ENCODE measurements at regions not wholly inside any gene's neighbourhood (a gene's known extent, or its start where the extent isn't known, plus 50 kb on each side); places are given as distances from the start of the nearest gene placed in this dataset.

DNA sequence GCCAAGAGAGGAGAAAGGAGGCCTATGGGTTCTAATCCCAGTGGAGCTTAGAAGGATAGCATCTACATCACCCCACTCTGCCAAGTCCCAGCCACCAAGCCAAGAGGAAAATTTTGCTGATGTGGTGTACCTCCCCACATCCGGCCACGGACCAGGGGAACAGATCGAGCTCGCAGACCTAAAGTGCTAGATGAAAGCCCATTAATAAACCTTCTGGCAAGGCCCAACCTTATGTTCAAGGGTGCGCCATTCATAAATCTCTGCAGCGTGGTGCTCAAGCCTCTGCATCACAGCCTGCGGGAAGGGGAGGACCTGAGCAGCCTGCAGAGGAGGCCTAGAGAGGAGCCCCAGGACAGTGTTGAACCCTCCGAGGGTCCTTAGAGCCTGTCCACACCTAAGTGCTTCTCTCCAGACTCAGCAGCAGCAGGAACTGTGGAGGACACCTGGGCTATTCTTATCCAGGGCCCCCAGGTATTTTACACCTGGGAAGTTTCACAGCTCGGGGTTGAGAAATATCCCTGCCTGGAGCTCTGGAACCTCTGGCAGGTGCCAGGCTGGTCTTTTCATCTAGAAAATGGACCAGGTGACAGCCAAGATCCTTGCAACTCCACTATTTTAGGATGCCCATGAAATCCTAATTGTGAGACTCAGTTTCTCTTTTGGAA is 68.0 kb downstream of the MRPL46 start:
- Histone ChIP-seq H4K20me1 (replicated peaks in 1 of 2; ENCODE audit: control insufficient read depth in 1 of 2, insufficient read depth in 2 of 2, low read length in 2 of 2) (no peaks in the 10 kb centered on the region), H3K23me2 (ENCODE audit: low read depth, low read length) (no peaks in the 10 kb centered on the region), H3K56ac (replicated peaks; ENCODE audit: insufficient read length, low read depth, low read length) (no peak overlapping the region), H2BK120ac (replicated peaks; ENCODE audit: low read depth, low read length) (no peak overlapping the region), H3K9me3 (ENCODE audit: insufficient read depth in 2 of 2, low read depth in 1 of 2, low read length in 1 of 2) (no peaks in the 10 kb centered on the region), H2BK15ac (ENCODE audit: low read length) (no peak overlapping the region), H3K36me3 (ENCODE audit: control insufficient read depth in 2 of 4, insufficient read depth in 4 of 4, low read length in 3 of 4) (no peaks in the 10 kb centered on the region), H3K79me2 (ENCODE audit: control insufficient read depth in 1 of 2, insufficient read depth in 2 of 2, low read length in 2 of 2) (no peaks in the 10 kb centered on the region), H3K14ac (ENCODE audit: insufficient read length) (no peak overlapping the region), H3K4ac (replicated peaks; ENCODE audit: insufficient read length, low read depth, low read length) (no peak overlapping the region), H3K79me1 (ENCODE audit: low read depth, low read length) (no peaks in the 10 kb centered on the region), H3K4me2 (ENCODE audit: insufficient read depth in 1 of 2, low read depth in 2 of 2, low read length in 2 of 2) (no peak overlapping the region), H2BK5ac (ENCODE audit: low read depth, low read length) (no peak overlapping the region), H4K5ac (ENCODE audit: insufficient read length, low read depth, low read length) (no peak overlapping the region), H3K4me1 (replicated peaks in 1 of 4; ENCODE audit: control insufficient read depth in 3 of 4, insufficient read depth in 4 of 4, low read length in 3 of 4) (peaks cover 6 to 18% (median 12%) of the 10 kb centered on the region in 4 experiments; a peak in 6 of 7 replicates), H3K23ac (ENCODE audit: insufficient read length) (no peak overlapping the region), H4K91ac (replicated peaks; ENCODE audit: insufficient read length, low read length) (no peak overlapping the region), H2AFZ (ENCODE audit: low read length) (no peak overlapping the region), H2BK12ac (ENCODE audit: low read depth, low read length) (no peak overlapping the region), H3K18ac (ENCODE audit: extremely low read depth, low read length) (no peak overlapping the region), H3K27ac (ENCODE audit: low read depth, low read length) (no peak overlapping the region), H2AK5ac (ENCODE audit: low read depth, low read length) (no peak overlapping the region), H3K9ac (replicated peaks in 1 of 4; ENCODE audit: extremely low read depth in 1 of 4, low read depth in 3 of 4, low read length in 3 of 4) (no peak overlapping the region), H4K8ac (ENCODE audit: extremely low read depth, insufficient read depth, low read length) (no peak overlapping the region), H3K27me3 (replicated peaks in 1 of 4; ENCODE audit: control insufficient read depth in 3 of 4, extremely low read depth in 1 of 4, insufficient read depth in 3 of 4, low read length in 3 of 4) (no peaks in the 10 kb centered on the region), H3K4me3 (ENCODE audit: extremely low read depth in 1 of 4, insufficient read depth in 2 of 4, low read depth in 3 of 4, low read length in 4 of 4) (no peak overlapping the region), H2BK20ac (ENCODE audit: low read length) (no peak overlapping the region)
- ChIA-PET CTCF (ENCODE audit: partially characterized antibody) (interaction anchor here (0.8 to 4.9 kb wide), 5 partner anchors 8 to 55 kb away, joined by 3 to 21 read pairs (median 4); no protein-coding TSS in a partner anchor), POLR2A (ENCODE audit: partially characterized antibody) (interaction anchor here (0.6 kb wide), 1 partner anchor 123 kb away, joined by 3 read pairs; no protein-coding TSS in a partner anchor)
- WGBS, 2 experiments (ENCODE audit: extremely low coverage in 1 of 2, insufficient coverage in 1 of 2, insufficient read length in 1 of 2, insufficient replicate concordance in 2 of 2, low coverage in 1 of 2, low lambda C conversion rate in 2 of 2, missing lambda C conversion rate in 1 of 2) = 90% methylated on average over 9 of the region's 9 CpGs; no CpG with 5 or more reads in 1 of the 2 experiments
- DNase-seq (ENCODE audit: low read depth in 1 of 2, low spot score in 2 of 2) (no peak), FAIRE-seq (no peak)
- TF ChIP-seq YY1 (IDR thresholded peaks at IDR 0.05; ENCODE audit: low read depth, low read length) = no peak
